Keratinocyte (primary cell): ENCODE measurements at regions not wholly inside any gene's neighbourhood (a gene's known extent, or its start where the extent isn't known, plus 50 kb on each side); places are given as distances from the start of the nearest gene placed in this dataset.

Experiments used
- DNase-seq: peaks from one replicate; pipeline ENCODE4 v3.0.0-alpha.2; 2011; ENCODE audit warnings: low read depth, missing footprints, low spot score
- FAIRE-seq: peaks from 2 replicates; lab custom pipeline; 2011; peaks lifted over from hg19 to GRCh38; lab: Jason Lieb, UNC
- H2AFZ ChIP-seq: 2 replicates; pipeline ENCODE4 v1.6.0; 2012; ENCODE audit warnings: low read length, control low read depth, inconsistent platforms; ENCODE audit not compliant: control insufficient read depth
- H3K27ac ChIP-seq: 2 replicates; pipeline ENCODE4 v1.5.1; 2011; ENCODE audit warnings: low read length; ENCODE audit not compliant: control insufficient read depth, insufficient read depth
- H3K27me3 ChIP-seq: 3 replicates; pipeline ENCODE4 v1.6.0; 2011; ENCODE audit warnings: low read length; ENCODE audit not compliant: control insufficient read depth, insufficient read depth; ENCODE audit errors: extremely low read depth
- H3K36me3 ChIP-seq, 2 experiments: 2 replicates in 1 of 2; 3 replicates in 1 of 2; pipeline ENCODE4 v1.5.1; 2011; ENCODE audit warnings: low read length in 2 of 2, mild to moderate bottlenecking in 1 of 2; ENCODE audit not compliant: control insufficient read depth in 2 of 2, insufficient read depth in 2 of 2; ENCODE audit errors: extremely low read depth in 1 of 2
- H3K4me1 ChIP-seq: 3 replicates; pipeline ENCODE4 v1.5.1; 2011; ENCODE audit warnings: low read length; ENCODE audit not compliant: control insufficient read depth, insufficient read depth; ENCODE audit errors: extremely low read depth
- H3K4me2 ChIP-seq: 3 replicates; pipeline ENCODE4 v1.6.0; 2011; ENCODE audit warnings: low read depth, low read length; ENCODE audit not compliant: control insufficient read depth, insufficient read depth; ENCODE audit errors: extremely low read depth
- H3K4me3 ChIP-seq, 3 experiments: fragments of 200-600 bp in 1 of 3; sonication (generic) in 1 of 3; 2 replicates in 2 of 3; 3 replicates in 1 of 3; pipeline ENCODE4 v1.5.1; 2011 to 2016; ENCODE audit warnings: low read length in 3 of 3, mild to moderate bottlenecking in 3 of 3, control low read depth in 2 of 3, inconsistent platforms in 1 of 3, low read depth in 1 of 3, mixed read lengths in 1 of 3, mixed run types in 1 of 3, moderate library complexity in 1 of 3; ENCODE audit not compliant: control insufficient read depth in 2 of 3, insufficient read depth in 2 of 3; ENCODE audit errors: extremely low read depth in 1 of 3
- H3K79me2 ChIP-seq: 2 replicates; pipeline ENCODE4 v1.6.0; 2012; ENCODE audit warnings: low read length; ENCODE audit not compliant: control insufficient read depth, insufficient read depth
- H3K9ac ChIP-seq: 3 replicates; pipeline ENCODE4 v1.6.0; 2011; ENCODE audit warnings: low read length; ENCODE audit not compliant: control insufficient read depth, insufficient read depth; ENCODE audit errors: extremely low read depth
- H3K9me1 ChIP-seq: 3 replicates; pipeline ENCODE4 v1.6.0; 2011; ENCODE audit warnings: low read length; ENCODE audit not compliant: control insufficient read depth, insufficient read depth; ENCODE audit errors: extremely low read depth
- H3K9me3 ChIP-seq: 2 replicates; pipeline ENCODE4 v1.5.1; 2012; ENCODE audit warnings: low read depth, low read length; ENCODE audit not compliant: control insufficient read depth
- H4K20me1 ChIP-seq: 3 replicates; pipeline ENCODE4 v1.6.0; 2011; ENCODE audit warnings: low read length; ENCODE audit not compliant: control insufficient read depth, insufficient read depth; ENCODE audit errors: extremely low read depth
- EZH2 ChIP-seq: IDR thresholded peaks from one replicate; pipeline ENCODE4 v1.6.1; 2012; ENCODE audit warnings: inconsistent platforms, mild to moderate bottlenecking, low read length, moderate library complexity
- dilution Hi-C: fragments of 300-500 bp; cut with MboI; formaldehyde crosslinking; loops from one replicate; pipeline ENCODE4 v1.7.0; 2020; ENCODE audit warnings: low sequenced_read_pairs; ENCODE audit not compliant: extremely low pct_ligation_motif_present
- TF ChIP-seq, protein P1 (sequence below), 3 experiments: IDR thresholded peaks in 1 of 3; conservative IDR thresholded peaks in 1 of 3; optimal IDR thresholded peaks in 1 of 3; 2 replicates in 2 of 3; 3 replicates in 1 of 3; pipeline versions ENCODE3 to v1.5.1; 2011; ENCODE audit warnings: low read length in 3 of 3, mild to moderate bottlenecking in 3 of 3, moderate library complexity in 2 of 3, control low read depth in 1 of 3, inconsistent platforms in 1 of 3; ENCODE audit not compliant: insufficient read depth in 2 of 3; ENCODE audit errors: extremely low read depth in 1 of 3

- Histone ChIP-seq H4K20me1 (no peaks in the 10 kb centered on the region), H3K27ac (no peak overlapping the region), H3K4me1 (no peaks in the 10 kb centered on the region), H3K4me3 (no peak overlapping the region), H3K9me3 (no peaks in the 10 kb centered on the region), H3K79me2 (no peaks in the 10 kb centered on the region), H2AFZ (no peak overlapping the region), H3K9me1 (no peaks in the 10 kb centered on the region), H3K27me3 (peaks cover 19% of the 10 kb centered on the region), H3K4me2 (no peak overlapping the region), H3K9ac (no peak overlapping the region), H3K36me3 (no peaks in the 10 kb centered on the region)
- no peak for FAIRE-seq
- dilution Hi-C loops, result no loop called here
- TF ChIP-seq EZH2, result peak; percentile 46
- TF ChIP-seq, protein P1, sequence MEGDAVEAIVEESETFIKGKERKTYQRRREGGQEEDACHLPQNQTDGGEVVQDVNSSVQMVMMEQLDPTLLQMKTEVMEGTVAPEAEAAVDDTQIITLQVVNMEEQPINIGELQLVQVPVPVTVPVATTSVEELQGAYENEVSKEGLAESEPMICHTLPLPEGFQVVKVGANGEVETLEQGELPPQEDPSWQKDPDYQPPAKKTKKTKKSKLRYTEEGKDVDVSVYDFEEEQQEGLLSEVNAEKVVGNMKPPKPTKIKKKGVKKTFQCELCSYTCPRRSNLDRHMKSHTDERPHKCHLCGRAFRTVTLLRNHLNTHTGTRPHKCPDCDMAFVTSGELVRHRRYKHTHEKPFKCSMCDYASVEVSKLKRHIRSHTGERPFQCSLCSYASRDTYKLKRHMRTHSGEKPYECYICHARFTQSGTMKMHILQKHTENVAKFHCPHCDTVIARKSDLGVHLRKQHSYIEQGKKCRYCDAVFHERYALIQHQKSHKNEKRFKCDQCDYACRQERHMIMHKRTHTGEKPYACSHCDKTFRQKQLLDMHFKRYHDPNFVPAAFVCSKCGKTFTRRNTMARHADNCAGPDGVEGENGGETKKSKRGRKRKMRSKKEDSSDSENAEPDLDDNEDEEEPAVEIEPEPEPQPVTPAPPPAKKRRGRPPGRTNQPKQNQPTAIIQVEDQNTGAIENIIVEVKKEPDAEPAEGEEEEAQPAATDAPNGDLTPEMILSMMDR (optimal IDR thresholded peaks at IDR 0.05 in 1 of 3, IDR thresholded peaks at IDR 0.05 in 1 of 3, conservative IDR thresholded peaks at IDR 0.05 in 1 of 3; ENCODE audit: extremely low read depth in 1 of 3, insufficient read depth in 2 of 3, low read length in 3 of 3), result no peak
- DNase-seq, result no peak
Observed at GRCh38 chr14:97033556-97034081, 236.4 kb downstream of the VRK1 start.

DNA sequence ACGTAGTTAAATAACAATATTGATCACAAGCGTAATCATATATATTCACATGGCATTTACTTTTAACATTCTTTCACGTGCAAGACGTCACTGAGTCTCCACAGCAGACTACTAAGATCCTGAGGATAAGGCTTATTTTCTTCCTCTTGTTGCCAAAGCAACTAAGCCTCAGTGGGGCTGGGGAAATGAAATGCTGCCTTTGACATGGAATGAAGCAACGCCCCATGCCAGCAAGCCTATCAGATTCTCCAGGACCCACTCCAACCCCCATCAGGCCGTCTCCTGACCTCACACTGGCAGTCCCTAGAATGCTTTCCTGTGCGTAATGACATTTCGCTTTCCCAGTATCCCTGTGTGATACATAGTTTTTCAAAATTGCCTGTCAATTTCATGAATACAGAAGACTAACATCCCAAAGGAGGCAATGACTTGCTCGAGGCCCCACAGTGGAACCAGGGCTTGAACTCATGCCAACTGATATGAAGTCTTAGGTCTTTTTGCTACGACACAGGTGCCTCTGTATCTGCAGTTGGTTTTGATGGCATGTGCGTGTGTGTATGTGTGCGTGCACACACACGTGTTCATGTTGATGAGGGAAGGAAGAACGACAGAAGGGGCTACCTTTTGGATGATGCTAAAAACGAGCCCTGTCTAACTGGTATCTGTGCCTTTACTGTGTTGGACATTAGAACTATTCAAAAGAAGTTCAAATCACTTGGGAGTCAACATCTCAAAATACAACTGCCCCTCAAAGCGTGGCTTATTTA is 239.1 kb downstream of the VRK1 start:
- H3K4me2 ChIP-seq, result no peak overlapping the region
- peaks cover 19% of the 10 kb centered on the region for H3K27me3 ChIP-seq
- H3K9me1 ChIP-seq, result no peaks in the 10 kb centered on the region
- dilution Hi-C loops, result no loop called here
- DNase-seq (no peak), FAIRE-seq (no peak)
- TF ChIP-seq, protein P1 (optimal IDR thresholded peaks at IDR 0.05 in 1 of 3, IDR thresholded peaks at IDR 0.05 in 1 of 3, conservative IDR thresholded peaks at IDR 0.05 in 1 of 3; ENCODE audit: extremely low read depth in 1 of 3, insufficient read depth in 2 of 3, low read length in 3 of 3), result no peak
- TF ChIP-seq EZH2, result no peak
- H3K79me2 ChIP-seq, result no peaks in the 10 kb centered on the region
- no peaks in the 10 kb centered on the region for H3K4me1 ChIP-seq
- H3K4me3 ChIP-seq, result no peak overlapping the region
- peaks cover 5% of the 10 kb centered on the region for H3K9me3 ChIP-seq
- no peaks in the 10 kb centered on the region for H4K20me1 ChIP-seq
- H3K36me3 ChIP-seq, result no peaks in the 10 kb centered on the region
- no peak overlapping the region for H3K27ac ChIP-seq
- no peak overlapping the region for H2AFZ ChIP-seq
- no peak overlapping the region for H3K9ac ChIP-seq
